Panc1 (cell line): ENCODE measurements at regions not wholly inside any gene's neighbourhood (a gene's known extent, or its start where the extent isn't known, plus 50 kb on each side); places are given as distances from the start of the nearest gene placed in this dataset.
A peak's percentile ranks its signal among the peaks of the same experiment; 100 is the strongest.

Source experiments
- ATAC-seq: fragments of 200-7000 bp; cut with Tn5 transposase; 2 replicates; pipeline ENCODE4 v1.9.1; 2020; ENCODE audit warnings: mild to moderate bottlenecking, moderate library complexity
- BruUV-seq: library from RNA; stranded (reverse); fragments of 400-500 nt; replicated peaks from 2 replicates; lab custom pipeline; 2021; lab: Mats Ljungman, UMichigan
- CTCF ChIA-PET: fragments of 300-600 bp; sonication (Branson Sonifier 250); formaldehyde crosslinking; loops from one replicate; lab custom pipeline; 2022; ENCODE audit warnings: antibody characterized with exemption; lab: Charles Lee
- POLR2A ChIA-PET: fragments of 300-600 bp; sonication (Branson Sonifier 250); formaldehyde crosslinking; loops from one replicate; lab custom pipeline; 2022; ENCODE audit warnings: antibody characterized with exemption; lab: Charles Lee
- DNase-seq: peaks from one replicate; pipeline ENCODE4 v3.0.0-alpha.2; 2010; ENCODE audit warnings: low read depth, low spot score
- H3K27ac ChIP-seq: 2 replicates; pipeline ENCODE4 v1.5.1; 2011; ENCODE audit warnings: mild to moderate bottlenecking, low read length, inconsistent platforms
- H3K27me3 ChIP-seq: fragments of 200-500 bp; sonication (Bioruptor generic); 2 replicates; pipeline ENCODE4 v1.6.0; 2014; ENCODE audit warnings: low read length, inconsistent platforms; ENCODE audit not compliant: control insufficient read depth, insufficient read depth
- H3K36me3 ChIP-seq: fragments of 200-500 bp; sonication (Bioruptor generic); 2 replicates; pipeline ENCODE4 v1.5.1; 2014; ENCODE audit warnings: inconsistent platforms, mild to moderate bottlenecking, low read length, moderate library complexity; ENCODE audit not compliant: control insufficient read depth, insufficient read depth
- H3K4me1 ChIP-seq: 2 replicates; pipeline ENCODE4 v1.5.1; 2011; ENCODE audit warnings: inconsistent platforms, mild to moderate bottlenecking, low read length, moderate library complexity; ENCODE audit not compliant: control insufficient read depth, insufficient read depth
- H3K4me3 ChIP-seq, 2 experiments: 2 replicates each; pipeline ENCODE4 v1.5.1; 2011 to 2012; ENCODE audit warnings: low read depth in 2 of 2, low read length in 2 of 2, mild to moderate bottlenecking in 2 of 2, inconsistent platforms in 1 of 2, moderate library complexity in 1 of 2
- H3K9me3 ChIP-seq: fragments of 200-500 bp; sonication (Bioruptor generic); 2 replicates; pipeline ENCODE4 v1.5.1; 2014; ENCODE audit warnings: low read depth, mild to moderate bottlenecking, inconsistent platforms, low read length, moderate library complexity; ENCODE audit not compliant: control insufficient read depth, insufficient read depth
- POLR2AphosphoS5 ChIP-seq: IDR thresholded peaks from 2 replicates; pipeline ENCODE4 v1.6.1; 2012; ENCODE audit warnings: mild to moderate bottlenecking, low read depth, low read length, moderate library complexity
- REST ChIP-seq, 2 experiments: IDR thresholded peaks; 2 replicates each; pipeline ENCODE4 v1.6.1; 2011 to 2012; ENCODE audit warnings: low read depth in 2 of 2, control low read depth in 1 of 2, low read length in 1 of 2, mild to moderate bottlenecking in 1 of 2, moderate library complexity in 1 of 2; ENCODE audit not compliant: insufficient read depth in 1 of 2
- SIN3A ChIP-seq: IDR thresholded peaks from 2 replicates; pipeline ENCODE4 v1.6.1; 2012; ENCODE audit warnings: low read depth, mild to moderate bottlenecking, low read length, moderate library complexity, borderline replicate concordance; ENCODE audit not compliant: insufficient read depth
- TCF7L2 ChIP-seq: IDR thresholded peaks from 2 replicates; pipeline ENCODE4 v1.6.1; 2011; ENCODE audit warnings: mild to moderate bottlenecking, low read depth, low read length, inconsistent platforms
- in situ Hi-C: cut with HindIII; loops from 2 replicates; pipeline ENCODE4 v1.10.0; 2016; ENCODE audit warnings: low sequenced_read_pairs, low pct_unique_long_range_greater_than_20kb
- intact Hi-C: fragments of 100-400 bp; cut with micrococcal nuclease; formaldehyde crosslinking; loops from one replicate; pipeline ENCODE4 v1.10.0; 2022; ENCODE audit not compliant: unreplicated experiment
- TF ChIP-seq, protein P1 (sequence below): fragments of 450-650 bp; IDR thresholded peaks from 2 replicates; pipeline ENCODE4 v1.5.1; 2017; ENCODE audit warnings: mild to moderate bottlenecking

- H3K36me3 ChIP-seq, result no peaks in the 10 kb centered on the region
- intact Hi-C loops (no loop called here), in situ Hi-C loops (no loop called here)
- H3K27ac ChIP-seq, result no peak overlapping the region
- ChIA-PET CTCF (no interaction called here), POLR2A (no interaction called here)
- no peak for ATAC-seq
- H3K9me3 ChIP-seq, result no peaks in the 10 kb centered on the region
- TF ChIP-seq SIN3A (no peak), TCF7L2 (no peak), REST (IDR thresholded peaks at IDR 0.05; ENCODE audit: insufficient read depth in 1 of 2, low read depth in 2 of 2, low read length in 1 of 2) (no peak), POLR2AphosphoS5 (no peak)
- TF ChIP-seq, protein P1, sequence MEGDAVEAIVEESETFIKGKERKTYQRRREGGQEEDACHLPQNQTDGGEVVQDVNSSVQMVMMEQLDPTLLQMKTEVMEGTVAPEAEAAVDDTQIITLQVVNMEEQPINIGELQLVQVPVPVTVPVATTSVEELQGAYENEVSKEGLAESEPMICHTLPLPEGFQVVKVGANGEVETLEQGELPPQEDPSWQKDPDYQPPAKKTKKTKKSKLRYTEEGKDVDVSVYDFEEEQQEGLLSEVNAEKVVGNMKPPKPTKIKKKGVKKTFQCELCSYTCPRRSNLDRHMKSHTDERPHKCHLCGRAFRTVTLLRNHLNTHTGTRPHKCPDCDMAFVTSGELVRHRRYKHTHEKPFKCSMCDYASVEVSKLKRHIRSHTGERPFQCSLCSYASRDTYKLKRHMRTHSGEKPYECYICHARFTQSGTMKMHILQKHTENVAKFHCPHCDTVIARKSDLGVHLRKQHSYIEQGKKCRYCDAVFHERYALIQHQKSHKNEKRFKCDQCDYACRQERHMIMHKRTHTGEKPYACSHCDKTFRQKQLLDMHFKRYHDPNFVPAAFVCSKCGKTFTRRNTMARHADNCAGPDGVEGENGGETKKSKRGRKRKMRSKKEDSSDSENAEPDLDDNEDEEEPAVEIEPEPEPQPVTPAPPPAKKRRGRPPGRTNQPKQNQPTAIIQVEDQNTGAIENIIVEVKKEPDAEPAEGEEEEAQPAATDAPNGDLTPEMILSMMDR, result no peak
- H3K4me1 ChIP-seq, result no peaks in the 10 kb centered on the region
- no peak for DNase-seq
- BruUV-seq, result no TSS peak
- H3K4me3 ChIP-seq, result no peak overlapping the region
- H3K27me3 ChIP-seq, result no peaks in the 10 kb centered on the region
These were observed 333.6 kb downstream of the NPHP4 start for GRCh38 chr1:5658340-5659316.

DNA sequence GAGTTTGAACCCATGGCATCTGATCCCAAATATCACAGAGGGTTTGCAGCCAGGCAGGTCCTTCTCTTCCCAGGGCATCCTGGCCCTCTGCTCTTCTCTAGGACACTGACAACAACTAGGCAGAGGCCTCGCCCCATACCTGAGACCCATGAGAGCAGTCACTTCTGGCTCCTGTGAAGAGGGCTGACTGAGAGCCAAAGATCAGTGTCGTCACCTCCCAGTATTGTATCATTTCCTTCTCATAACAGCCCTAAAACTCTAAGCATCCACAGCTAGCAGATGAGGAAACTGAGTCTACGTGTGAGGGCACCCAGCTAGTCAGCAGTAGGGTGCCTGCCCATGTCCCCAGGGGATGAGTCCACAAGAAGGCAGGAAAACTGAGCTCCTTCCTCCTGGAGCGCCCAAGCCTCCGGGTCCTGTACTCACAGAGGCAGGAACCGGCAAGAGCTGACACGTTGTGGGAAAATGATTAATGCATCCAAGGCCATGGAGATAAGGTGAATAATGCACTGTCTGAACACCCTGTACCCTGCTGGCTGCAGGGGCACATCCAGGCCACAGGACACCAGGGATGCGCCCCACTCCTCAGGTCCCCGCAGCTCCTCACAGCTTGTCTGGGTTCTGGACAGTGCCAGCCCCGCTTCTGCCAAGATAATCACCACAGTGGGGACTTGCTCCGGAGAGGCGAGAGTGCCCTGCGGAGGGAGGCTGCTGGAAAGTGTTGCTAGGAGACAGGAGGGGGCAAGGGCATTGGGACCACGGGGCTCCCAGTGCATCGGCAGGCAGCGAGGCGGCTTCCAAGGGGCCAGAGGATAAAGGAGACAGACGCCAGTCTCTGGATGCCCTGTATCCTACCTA lies 340.0 kb downstream of the NPHP4 start:
- H3K4me3 ChIP-seq, result no peak overlapping the region
- intact Hi-C loops, result no loop called here
- in situ Hi-C loops, result no loop called here
- H3K27ac ChIP-seq, result no peak overlapping the region
- H3K36me3 ChIP-seq, result no peaks in the 10 kb centered on the region
- TF ChIP-seq SIN3A (no peak), POLR2AphosphoS5 (no peak), TCF7L2 (no peak), REST (IDR thresholded peaks at IDR 0.05; ENCODE audit: insufficient read depth in 1 of 2, low read depth in 2 of 2, low read length in 1 of 2) (no peak)
- TF ChIP-seq, protein P1, result no peak
- H3K9me3 ChIP-seq, result no peaks in the 10 kb centered on the region
- POLR2A ChIA-PET, result no interaction called here
- no TSS peak for BruUV-seq
- CTCF ChIA-PET, result no interaction called here
- ATAC-seq (peak; percentile 56; the same call in 1 of the 2 replicates), DNase-seq (no peak)
- no peaks in the 10 kb centered on the region for H3K4me1 ChIP-seq
- no peaks in the 10 kb centered on the region; the same call in none of the 2 replicates for H3K27me3 ChIP-seq
